NCI-H524 (cell line): ENCODE measurements at regions not wholly inside any gene's neighbourhood (a gene's known extent, or its start where the extent isn't known, plus 50 kb on each side); places are given as distances from the start of the nearest gene placed in this dataset.

ENCODE experiments used
- DNase-seq, 2 experiments: peaks; one replicate each; lab custom pipeline; 2025; lab: John Stamatoyannopoulos, UW

GRCh38 chrX:68927178-68927577 is 98.4 kb downstream of the EFNB1 start:
- DNase-seq, result no peak

DNA sequence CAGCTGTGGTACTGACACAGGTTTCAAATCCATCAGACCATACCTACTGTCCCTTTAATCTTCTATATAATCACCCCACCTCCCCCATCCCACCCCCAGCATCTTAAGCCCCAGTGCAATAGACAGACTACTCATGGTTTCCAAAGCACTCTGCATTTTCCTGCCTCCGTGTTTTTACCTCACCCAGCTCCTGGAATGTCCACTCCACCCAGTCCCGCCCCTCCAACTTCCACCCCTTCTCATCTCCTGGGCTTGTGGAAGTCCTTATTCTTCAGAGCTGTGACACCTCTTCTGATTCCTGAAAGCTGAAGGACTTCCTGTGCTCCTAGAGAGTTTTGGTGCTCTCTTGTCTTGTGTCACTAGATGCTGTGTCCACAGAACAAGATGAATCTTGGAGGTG is 94.3 kb downstream of the EFNB1 start:
- DNase-seq, result no peak

DNA sequence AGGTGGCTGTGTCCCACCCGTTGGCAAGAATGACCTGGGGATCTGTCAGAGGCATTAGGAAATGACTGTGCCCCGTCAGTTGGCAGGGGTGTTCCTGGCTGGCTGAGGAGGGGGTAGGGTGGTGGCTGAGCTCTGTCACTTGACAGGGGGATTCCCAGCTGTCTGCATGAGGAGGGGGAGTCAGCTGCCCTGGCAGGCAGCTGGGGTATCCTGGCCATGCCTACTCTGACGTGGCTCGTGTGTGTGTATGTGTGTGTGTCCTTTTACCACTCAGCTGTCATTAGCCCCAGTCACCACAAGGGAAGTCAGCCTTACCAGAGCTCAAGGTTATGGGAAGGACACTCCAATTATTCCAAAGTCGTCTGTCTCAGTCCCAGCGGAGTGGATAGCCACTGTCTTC is 93.2 kb downstream of the EFNB1 start:
- peak in 1 of 2 experiments; percentile 10 for DNase-seq

DNA sequence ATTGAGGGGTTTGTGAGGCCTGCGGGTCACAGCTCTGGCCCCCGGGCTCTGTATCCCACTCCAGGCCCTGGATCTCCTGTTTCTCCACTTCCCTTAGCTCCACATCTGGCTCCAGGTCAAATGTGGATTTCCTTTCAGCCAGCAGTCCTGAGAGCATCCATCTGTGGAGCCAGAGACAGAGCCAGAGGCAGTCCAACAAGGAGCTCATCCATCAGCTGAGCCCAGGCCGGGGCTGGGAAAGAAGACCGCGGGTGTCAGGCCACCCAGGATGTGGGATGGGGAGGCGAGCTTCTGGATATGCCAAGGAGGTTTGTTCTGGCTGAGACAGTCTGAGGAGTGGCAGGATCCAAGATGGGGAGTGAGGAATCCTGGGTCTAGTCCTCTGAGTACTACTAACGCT is 91.7 kb downstream of the EFNB1 start:
- DNase-seq, result no peak

DNA sequence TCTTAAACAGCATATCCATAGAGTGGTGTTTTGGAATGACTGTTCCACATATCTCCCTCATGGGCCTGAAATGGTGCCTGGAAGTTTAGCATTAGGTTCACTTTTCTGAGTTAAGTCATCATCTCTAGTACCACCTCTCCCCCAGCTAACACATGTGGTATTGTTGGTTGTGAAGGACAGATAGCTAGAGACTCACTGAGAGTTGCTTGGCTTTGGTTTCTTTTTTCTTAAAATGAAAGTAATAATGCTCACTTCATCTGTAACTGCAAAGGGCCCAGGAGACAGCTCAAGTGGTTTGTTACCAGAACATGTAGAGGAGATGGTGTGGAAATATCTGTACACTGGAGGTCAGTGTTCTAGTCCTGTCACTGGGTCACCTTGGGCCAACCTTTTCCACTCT is 90.9 kb downstream of the EFNB1 start:
- DNase-seq, result no peak

DNA sequence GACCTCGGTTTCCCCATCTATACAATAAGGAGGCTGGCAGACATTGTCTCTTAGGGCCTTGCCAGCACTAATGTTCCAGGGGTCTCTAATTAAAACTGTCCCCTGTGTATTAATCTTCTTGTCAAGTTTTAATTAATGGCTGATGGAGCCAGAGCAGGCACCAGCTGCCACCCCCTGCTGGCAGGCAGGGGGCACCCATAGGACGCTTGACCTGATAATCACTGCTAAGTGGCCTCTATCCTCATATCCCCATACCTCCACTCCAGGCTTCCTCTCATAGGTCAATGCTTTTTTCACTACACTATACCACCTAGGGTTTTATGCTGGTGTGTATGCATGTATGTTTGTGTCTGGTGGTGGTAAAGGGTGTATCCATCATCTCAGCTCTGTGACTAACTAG is 89.4 kb downstream of the EFNB1 start:
- DNase-seq, result peak; percentile 48 to 70

DNA sequence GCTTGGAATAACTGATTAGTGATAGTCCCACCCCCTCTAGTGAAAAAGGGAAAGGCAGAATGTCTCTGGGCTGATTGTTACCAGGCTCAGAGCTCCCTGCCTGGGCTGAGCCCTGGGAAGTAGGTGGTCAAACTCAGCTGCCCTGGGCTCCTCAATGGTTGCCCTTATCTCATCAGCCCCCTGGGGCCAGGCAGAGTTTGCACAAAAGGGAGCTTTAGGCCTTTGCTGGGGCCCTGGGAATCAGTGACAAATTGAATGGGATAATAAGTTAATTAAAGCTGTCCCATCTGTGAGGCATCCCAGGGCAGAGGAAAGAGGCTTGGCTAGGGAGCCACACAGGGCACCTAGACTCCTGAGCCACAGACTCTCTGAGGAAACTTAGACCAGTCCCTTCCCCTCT is 89.0 kb downstream of the EFNB1 start:
- DNase-seq, result peak; percentile 48 to 66

- peak; percentile 42 to 68 for DNase-seq
Measured at GRCh38 chrX:68916891-68917290, 88.1 kb downstream of the EFNB1 start.

GRCh38 chrX:68915778-68916177 is 87.0 kb downstream of the EFNB1 start:
- no peak for DNase-seq

DNA sequence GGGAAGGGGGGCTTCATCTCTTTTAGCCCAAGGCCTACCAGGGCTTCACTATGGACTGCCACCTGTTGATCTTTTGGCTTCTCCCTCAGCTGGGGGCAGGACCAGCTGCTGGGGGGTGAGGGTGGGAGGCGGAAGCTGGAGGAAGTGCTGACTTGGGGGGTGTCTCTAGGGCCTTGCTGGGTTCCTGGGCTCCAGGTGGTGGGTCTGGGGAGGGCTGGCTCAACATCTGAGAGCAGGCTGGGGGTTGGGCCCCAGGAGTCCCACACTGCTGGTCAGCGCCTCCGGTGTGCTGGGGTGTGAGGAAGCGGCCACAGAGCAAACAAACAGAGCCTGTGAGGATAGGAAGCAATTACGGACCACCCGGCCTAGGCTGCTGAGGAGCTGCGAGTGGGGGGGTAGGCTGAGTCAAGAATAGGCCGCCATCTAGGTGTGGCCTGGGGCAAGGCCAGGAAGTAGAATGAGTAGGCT is 85.7 kb downstream of the EFNB1 start:
- DNase-seq, result no peak

- DNase-seq, result no peak
Measured at GRCh38 chrX:68913249-68913547, 84.4 kb downstream of the EFNB1 start.

DNA sequence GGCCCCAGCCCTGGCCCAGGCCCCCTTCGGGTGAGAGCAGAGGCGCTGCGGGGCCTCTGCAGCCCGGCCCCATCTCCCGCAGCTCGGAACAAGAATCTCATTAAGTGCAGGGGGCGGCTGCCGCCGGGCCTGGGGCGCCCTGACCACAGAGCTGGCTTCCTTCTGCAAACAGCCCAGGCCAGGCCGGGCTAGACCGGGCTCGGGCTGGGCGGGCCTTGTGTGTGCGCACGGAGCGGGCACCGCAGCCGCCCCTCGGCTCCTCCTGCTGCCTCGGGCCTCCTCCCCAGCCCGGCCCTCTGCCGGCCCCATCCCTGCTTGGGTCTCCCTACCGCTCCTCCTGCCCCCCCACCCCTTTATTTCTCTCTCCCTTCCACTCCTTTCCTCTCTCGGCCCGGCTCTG is 83.3 kb downstream of the EFNB1 start:
- DNase-seq, result no peak

GRCh38 chrX:68910731-68911428 is 82.1 kb downstream of the EFNB1 start:
- no peak for DNase-seq

- no peak for DNase-seq
Measured at GRCh38 chrX:68909945-68910344, 81.1 kb downstream of the EFNB1 start.

GRCh38 chrX:68908071-68908470 is 79.2 kb downstream of the EFNB1 start:
- peak in 1 of 2 experiments; percentile 37 for DNase-seq

DNA sequence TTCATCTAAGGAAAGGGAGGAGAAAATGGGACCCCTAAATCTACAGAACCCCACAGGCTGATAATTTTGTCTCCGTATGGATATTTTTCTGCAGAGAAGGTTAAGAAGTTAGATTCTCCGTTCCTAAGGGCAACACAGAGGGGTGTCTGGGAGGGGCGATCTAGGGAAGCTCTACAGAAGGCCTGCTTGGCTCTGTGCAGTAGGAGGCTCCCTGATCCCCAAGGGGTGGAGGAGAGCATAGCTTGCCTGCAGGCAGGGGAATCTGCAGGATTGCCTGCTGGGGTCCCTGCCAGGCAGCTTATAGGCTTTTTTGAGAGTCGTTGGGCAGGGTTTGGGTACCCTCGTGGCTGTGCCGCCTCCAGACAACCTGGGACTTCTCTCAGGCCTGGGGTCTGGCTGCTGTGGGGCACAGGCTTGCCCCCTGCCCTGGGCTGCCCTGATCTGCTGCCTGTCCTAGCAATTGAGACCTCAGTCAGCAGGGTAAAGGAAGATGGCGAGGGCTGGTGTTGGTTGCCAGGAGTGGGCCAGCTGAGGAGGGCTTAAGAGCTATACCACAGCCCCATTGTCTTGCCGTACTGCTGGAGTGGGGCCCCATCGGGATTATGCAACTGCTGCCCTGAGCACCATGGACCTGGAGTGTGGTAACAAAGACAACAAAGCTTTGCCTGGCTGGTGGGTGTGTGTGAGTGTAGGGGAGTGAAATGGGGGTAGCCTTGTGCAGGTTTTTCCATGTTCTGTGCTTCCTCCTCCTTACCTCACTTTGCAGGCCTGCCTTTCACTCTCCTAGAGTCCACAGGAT is 74.1 kb downstream of the EFNB1 start:
- no peak for DNase-seq

DNA sequence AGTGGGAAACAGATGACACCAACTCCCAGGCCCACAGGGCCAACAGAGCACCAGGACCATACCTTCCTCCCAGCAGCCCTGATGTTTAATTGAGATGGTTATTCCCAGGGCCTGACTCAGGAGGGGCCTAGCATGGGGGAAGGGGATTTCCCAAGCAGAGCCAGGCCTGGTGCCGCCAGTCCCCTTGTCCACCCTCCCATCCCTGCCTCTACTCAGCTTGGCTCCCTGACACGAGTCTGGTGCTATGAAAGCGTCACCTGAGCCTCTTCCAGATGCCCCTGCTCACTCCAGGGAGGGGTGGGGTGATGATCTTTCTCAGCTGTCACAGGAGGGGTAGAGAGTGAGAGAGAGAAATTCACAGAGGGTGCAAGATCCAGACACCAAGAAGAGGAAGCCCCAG is 72.7 kb downstream of the EFNB1 start:
- DNase-seq, result peak; percentile 38 to 73

- no peak for DNase-seq
Measured at GRCh38 chrX:68898598-68898997, 69.8 kb downstream of the EFNB1 start.

- DNase-seq, result no peak
Measured at GRCh38 chrX:68897118-68897945, 68.5 kb downstream of the EFNB1 start.

GRCh38 chrX:68896581-68896980 is 67.8 kb downstream of the EFNB1 start:
- no peak for DNase-seq

DNA sequence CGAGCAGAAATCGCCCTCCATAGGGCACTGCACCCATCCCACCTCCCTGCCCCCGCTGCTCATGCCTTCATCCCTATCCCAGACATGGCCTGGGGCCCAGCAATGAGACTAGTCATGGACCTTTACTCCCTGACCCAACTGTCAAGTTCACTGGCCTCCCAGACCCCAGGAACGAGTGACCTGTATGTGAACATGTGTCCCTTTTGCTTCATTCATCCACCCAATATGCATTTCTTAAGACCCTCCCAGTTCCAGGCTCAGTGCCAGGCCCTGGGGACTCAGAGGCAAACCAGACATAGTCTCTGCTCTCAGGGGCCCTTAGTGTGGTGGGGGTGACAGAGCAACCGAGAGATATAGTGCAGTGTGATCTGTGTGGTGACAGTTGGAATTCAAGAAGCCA is 67.0 kb downstream of the EFNB1 start:
- no peak for DNase-seq

DNA sequence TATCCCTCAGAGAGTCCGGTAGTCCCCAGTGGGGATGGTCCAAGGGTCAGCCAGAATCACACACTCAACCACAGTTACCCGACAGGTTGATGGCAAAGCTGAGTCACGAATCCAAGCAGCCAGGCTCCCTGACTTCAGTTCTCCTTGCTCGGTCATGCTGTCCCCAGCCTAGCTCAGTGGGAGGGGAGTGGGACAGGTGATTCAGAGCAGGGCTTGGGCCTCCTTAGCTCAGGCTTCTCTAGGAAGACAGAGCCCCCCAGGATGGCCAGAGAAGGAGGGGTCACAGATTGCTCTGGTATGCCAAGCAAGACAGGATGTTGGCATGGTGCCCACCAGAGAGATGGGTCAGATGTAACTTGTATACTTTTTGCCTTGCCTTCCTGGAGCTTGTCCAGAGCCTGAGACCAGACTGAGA is 66.5 kb downstream of the EFNB1 start:
- no peak for DNase-seq
